GM19043 (cell line): ENCODE measurements at regions not wholly inside any gene's neighbourhood (a gene's known extent, or its start where the extent isn't known, plus 50 kb on each side); places are given as distances from the start of the nearest gene placed in this dataset.
"Not testable (repeated sequence)": the region's sequence is repeated elsewhere in the genome, so short reads cannot be mapped to it uniquely, and the experiment has no call there.

Experiments
- ATAC-seq: cut with Tn5 transposase; IDR thresholded peaks from one replicate; pipeline ENCODE4 v1.9.1; 2021; ENCODE audit warnings: low read depth; ENCODE audit not compliant: unreplicated experiment

GRCh38 chr16:9334103-9334502 lies 242.7 kb downstream of the HAPSTR1 start:
- no peak for ATAC-seq

GRCh38 chr16:9337308-9338032 lies 246.0 kb downstream of the HAPSTR1 start:
- ATAC-seq, result no peak

- no peak for ATAC-seq
Measured at GRCh38 chr16:9338068-9338467, 246.6 kb downstream of the HAPSTR1 start.

GRCh38 chr16:9338510-9338909 lies 247.1 kb downstream of the HAPSTR1 start:
- ATAC-seq, result no peak

- no peak for ATAC-seq
Measured at GRCh38 chr16:9340526-9341256, 249.2 kb downstream of the HAPSTR1 start.

GRCh38 chr16:9343276-9343675 lies 251.8 kb downstream of the HAPSTR1 start:
- ATAC-seq, result no peak

GRCh38 chr16:9344508-9344907 lies 253.1 kb downstream of the HAPSTR1 start:
- ATAC-seq, result no peak

GRCh38 chr16:9345046-9345445 lies 253.6 kb downstream of the HAPSTR1 start:
- ATAC-seq, result no peak

- ATAC-seq, result no peak
Measured at GRCh38 chr16:9345880-9346279, 254.4 kb downstream of the HAPSTR1 start.

- no peak for ATAC-seq
Measured at GRCh38 chr16:9348912-9349311, 257.5 kb downstream of the HAPSTR1 start.

GRCh38 chr16:9349373-9349960 lies 258.0 kb downstream of the HAPSTR1 start:
- not testable (repeated sequence) for ATAC-seq

GRCh38 chr16:9350119-9350799 lies 258.8 kb downstream of the HAPSTR1 start:
- not testable (repeated sequence) for ATAC-seq

GRCh38 chr16:9351440-9351839 lies 260.0 kb downstream of the HAPSTR1 start:
- ATAC-seq, result no peak

- ATAC-seq, result no peak
Measured at GRCh38 chr16:9351841-9352434, 260.5 kb downstream of the HAPSTR1 start.

GRCh38 chr16:9357829-9358228 lies 266.4 kb downstream of the HAPSTR1 start:
- no peak for ATAC-seq

- ATAC-seq, result no peak
Measured at GRCh38 chr16:9360075-9360474, 268.6 kb downstream of the HAPSTR1 start.

- ATAC-seq, result no peak
Measured at GRCh38 chr16:9362050-9362449, 270.6 kb downstream of the HAPSTR1 start.

- ATAC-seq, result no peak
Measured at GRCh38 chr16:9362604-9363003, 271.2 kb downstream of the HAPSTR1 start.

- ATAC-seq, result no peak
Measured at GRCh38 chr16:9363520-9363919, 272.1 kb downstream of the HAPSTR1 start.

- ATAC-seq, result no peak
Measured at GRCh38 chr16:9364721-9365369, 273.4 kb downstream of the HAPSTR1 start.
